GM19372 (cell line): ENCODE measurements at regions not wholly inside any gene's neighbourhood (a gene's known extent, or its start where the extent isn't known, plus 50 kb on each side); places are given as distances from the start of the nearest gene placed in this dataset.

Experiments
- ATAC-seq: cut with Tn5 transposase; IDR thresholded peaks from one replicate; pipeline ENCODE4 v1.9.1; 2021; ENCODE audit warnings: mild to moderate bottlenecking, low read depth, moderate library complexity; ENCODE audit not compliant: unreplicated experiment

- ATAC-seq, result no peak
Observed at GRCh38 chr11:15610881-15611280, 496.2 kb downstream of the INSC start.

- no peak for ATAC-seq
Observed at GRCh38 chr11:15613251-15613650, 498.5 kb downstream of the INSC start.

- ATAC-seq, result no peak
Observed at GRCh38 chr11:15613789-15614188, 499.1 kb downstream of the INSC start.

GRCh38 chr11:15615398-15616096 is 500.8 kb downstream of the INSC start:
- no peak for ATAC-seq

- no peak for ATAC-seq
Observed at GRCh38 chr11:15616130-15617105, 501.7 kb downstream of the INSC start.

GRCh38 chr11:15617126-15617525 is 502.4 kb downstream of the INSC start:
- ATAC-seq, result no peak

- no peak for ATAC-seq
Observed at GRCh38 chr11:15618583-15619032, 503.9 kb downstream of the INSC start.

- ATAC-seq, result no peak
Observed at GRCh38 chr11:15621565-15621964, 506.8 kb downstream of the INSC start.

GRCh38 chr11:15622231-15622890 is 507.6 kb downstream of the INSC start:
- ATAC-seq, result no peak

GRCh38 chr11:15624701-15625100 is 510.0 kb downstream of the INSC start:
- no peak for ATAC-seq

GRCh38 chr11:15625691-15626090 is 511.0 kb downstream of the INSC start:
- ATAC-seq, result no peak

- ATAC-seq, result no peak
Observed at GRCh38 chr11:15627560-15627959, 512.8 kb downstream of the INSC start.

GRCh38 chr11:15629690-15630321 is 515.1 kb downstream of the INSC start:
- ATAC-seq, result no peak

GRCh38 chr11:15630896-15631295 is 516.2 kb downstream of the INSC start:
- ATAC-seq, result no peak

GRCh38 chr11:15635521-15635920 is 520.8 kb downstream of the INSC start:
- no peak for ATAC-seq

GRCh38 chr11:15636521-15637089 is 521.9 kb downstream of the INSC start:
- ATAC-seq, result no peak

- ATAC-seq, result no peak
Observed at GRCh38 chr11:15638386-15638787, 523.7 kb downstream of the INSC start.

- ATAC-seq, result no peak
Observed at GRCh38 chr11:15640318-15640717, 525.6 kb downstream of the INSC start.

- no peak for ATAC-seq
Observed at GRCh38 chr11:15641271-15642045, 526.7 kb downstream of the INSC start.
